HG03103 (cell line): ENCODE measurements at regions not wholly inside any gene's neighbourhood (a gene's known extent, or its start where the extent isn't known, plus 50 kb on each side); places are given as distances from the start of the nearest gene placed in this dataset.

Experiments
- ATAC-seq: cut with Tn5 transposase; IDR thresholded peaks from one replicate; pipeline ENCODE4 v1.9.1; 2021; ENCODE audit warnings: low read depth; ENCODE audit not compliant: unreplicated experiment

DNA sequence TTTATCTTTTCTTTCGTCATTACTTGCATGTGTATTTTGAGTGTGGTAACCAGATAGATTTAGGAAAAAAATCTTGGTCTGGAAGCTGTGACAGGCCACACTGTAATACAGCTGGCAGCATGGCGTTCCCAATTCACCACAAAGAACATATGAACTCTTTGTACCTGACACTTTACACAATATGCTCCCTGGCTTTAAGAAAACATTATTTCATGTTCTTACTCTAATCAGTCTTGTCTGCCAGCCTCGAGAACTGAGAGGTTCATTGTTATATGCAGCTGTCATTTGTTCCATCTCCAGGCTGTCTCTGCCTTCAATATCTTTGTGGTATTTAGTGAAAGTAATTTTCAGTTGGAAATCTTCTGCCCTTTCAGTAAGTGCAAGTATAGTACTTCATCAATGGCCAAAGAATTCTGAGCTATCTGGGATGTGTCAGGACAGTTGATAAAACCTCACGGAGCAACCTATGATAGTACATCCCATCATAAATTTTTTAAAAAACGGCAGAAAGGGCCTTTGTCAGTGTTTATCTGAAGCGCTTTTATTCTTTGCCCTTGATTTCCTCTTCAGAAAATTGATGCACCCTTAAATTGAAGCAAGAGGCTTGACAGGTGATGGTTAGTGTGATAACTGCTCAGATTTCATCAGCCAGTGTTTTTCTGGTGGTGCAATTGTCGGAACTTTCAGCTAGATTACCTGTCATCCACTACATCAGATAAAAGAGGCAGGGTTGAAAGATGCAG lies 146.3 kb upstream of the SP8 start:
- ATAC-seq = no peak

DNA sequence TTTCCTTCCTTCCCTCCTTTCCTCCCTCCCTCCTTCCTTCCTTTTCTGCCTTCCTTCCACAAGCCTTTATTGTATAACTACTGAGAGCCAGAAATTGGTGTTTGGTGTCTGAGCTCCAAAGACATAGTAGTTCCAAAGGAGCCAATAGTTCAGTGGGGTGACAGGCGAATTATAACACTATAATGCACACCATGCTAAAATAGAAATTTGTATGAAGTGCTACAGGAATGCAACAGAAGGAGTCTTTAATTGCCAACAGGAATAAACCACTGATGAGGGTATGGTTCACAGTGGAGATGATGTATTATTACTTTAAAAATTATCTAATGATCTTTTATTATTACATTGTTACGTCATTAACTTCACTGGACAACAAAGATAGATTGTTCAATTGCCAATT lies 158.8 kb upstream of the SP8 start:
- ATAC-seq = no peak

DNA sequence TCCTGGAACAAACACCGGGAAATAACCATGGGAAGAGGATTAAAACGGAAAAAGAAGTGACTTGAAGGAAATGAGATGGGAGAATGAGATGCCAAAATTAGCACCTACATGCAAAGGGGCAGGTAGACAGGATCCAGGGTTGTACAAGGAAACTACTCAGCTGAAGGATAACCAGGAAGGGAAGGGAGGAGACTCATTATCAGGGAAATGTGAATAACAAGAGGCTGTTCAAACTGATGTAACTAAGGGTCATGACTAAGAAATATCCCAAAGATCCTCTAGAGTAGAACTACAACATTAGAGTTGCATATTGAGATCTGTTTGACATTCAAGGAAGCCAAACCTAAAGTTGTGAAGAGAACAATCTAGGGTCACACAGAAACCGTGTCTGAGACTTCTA lies 166.2 kb upstream of the SP8 start:
- no peak for ATAC-seq

DNA sequence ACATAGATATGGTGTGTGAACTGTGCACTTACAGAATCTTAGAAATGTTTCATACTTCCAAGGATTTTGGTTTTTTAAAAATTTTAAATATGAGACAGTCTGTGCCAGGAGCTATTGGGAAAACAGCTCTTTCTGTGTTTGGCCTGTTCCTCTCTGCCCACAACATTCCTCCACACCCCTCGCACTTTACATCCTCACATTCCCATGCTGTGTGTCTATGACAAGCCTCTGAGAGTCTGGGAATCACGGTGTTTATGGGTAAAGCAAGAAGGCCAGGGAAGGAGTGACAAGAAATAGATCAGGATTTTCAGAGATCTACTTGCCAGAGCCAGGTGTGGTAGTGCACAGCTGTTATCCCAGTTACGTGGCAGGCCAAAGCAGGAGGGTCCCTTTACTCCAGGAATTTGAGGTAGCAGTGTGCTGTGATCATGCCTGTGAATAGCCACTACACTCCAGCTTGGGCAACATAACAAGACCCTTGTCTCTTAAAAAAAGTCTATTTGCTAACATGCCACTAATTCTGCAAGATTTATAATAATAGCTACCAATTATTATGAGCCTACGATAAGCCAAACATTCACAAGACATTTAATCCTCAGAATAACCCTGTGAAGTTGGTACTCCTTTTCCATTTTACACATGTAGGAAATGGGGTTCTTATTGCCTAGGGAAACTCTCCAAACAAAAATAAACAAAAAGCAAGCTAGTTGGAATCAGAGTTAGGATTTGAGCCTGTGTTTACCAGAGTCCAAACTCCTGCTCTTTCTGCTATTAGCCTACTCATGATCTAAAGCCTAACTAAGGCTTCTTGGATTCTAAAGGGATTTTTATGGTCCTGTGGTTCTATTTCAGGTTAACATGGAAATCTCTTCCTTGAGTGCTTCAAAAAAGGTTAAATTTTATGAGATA lies 168.3 kb upstream of the SP8 start:
- ATAC-seq = no peak

DNA sequence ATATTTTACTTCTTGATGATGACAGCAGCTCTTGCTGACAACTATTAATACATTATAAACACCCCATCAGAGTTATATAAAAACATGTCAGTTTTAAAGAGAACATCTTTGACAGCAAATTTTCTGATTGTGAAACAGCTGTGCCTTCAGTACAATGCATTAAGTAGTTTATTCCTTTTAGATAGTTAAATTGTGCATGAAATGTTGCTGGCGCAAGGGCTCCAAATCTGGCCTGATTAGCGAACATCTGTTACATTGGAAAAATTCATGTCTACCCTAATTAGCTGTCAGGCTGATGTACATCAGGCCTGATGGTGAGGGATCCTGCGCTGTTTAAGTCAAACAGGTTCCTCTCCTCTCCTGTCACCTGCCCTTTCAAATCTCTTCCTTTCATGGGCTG lies 171.9 kb upstream of the SP8 start:
- no peak for ATAC-seq

DNA sequence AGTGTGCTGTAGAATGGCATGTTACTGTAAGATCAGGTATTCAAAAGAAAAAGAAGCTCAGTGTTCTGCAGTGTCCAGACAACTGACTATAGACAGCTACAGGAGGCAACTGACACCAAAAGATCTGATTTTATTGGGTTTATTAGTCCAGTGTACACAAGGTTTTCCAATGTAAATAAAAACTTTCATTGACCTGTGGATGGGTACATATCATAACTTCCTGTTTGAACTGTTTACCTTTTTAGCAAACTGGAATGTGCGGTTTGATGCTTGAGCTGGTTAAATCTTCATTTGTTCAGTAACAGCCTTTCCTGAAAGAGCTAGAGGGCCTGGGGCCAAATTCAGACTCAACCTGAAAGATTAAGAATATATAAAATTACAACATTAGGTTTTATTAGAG lies 172.6 kb upstream of the SP8 start:
- ATAC-seq = no peak

DNA sequence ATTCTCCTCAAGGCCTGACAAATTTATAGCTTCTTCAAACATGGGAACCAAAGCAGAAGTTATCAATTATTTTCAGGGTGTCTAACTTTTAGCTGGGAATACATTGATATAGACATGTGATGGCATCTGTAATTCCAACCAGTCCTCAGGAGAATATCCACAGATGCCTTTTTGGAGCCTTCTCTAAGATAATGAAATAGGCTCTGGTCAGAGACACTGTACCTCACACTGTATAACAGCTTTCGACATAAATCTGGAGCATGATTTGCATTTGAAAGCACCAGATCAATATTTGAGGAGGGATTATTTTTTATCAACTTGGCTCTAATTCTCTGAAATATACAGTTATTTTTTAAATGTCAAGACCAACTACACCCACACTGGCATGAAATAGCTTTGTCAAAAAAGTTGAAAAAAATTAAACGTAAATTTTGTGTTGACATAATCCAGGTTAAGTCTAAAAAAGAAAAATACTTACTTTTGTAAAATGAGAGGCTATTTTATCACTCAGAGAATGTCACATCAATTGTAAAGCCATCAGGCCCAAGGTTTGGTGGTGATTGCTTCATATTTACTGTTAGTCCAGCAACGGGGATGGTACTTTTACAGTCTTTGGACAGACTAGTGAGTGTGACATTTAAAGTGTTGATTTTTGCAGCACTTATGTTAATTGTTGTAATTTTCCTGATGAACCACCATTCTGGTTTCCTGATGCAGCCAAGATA lies 177.0 kb upstream of the SP8 start:
- ATAC-seq = no peak

DNA sequence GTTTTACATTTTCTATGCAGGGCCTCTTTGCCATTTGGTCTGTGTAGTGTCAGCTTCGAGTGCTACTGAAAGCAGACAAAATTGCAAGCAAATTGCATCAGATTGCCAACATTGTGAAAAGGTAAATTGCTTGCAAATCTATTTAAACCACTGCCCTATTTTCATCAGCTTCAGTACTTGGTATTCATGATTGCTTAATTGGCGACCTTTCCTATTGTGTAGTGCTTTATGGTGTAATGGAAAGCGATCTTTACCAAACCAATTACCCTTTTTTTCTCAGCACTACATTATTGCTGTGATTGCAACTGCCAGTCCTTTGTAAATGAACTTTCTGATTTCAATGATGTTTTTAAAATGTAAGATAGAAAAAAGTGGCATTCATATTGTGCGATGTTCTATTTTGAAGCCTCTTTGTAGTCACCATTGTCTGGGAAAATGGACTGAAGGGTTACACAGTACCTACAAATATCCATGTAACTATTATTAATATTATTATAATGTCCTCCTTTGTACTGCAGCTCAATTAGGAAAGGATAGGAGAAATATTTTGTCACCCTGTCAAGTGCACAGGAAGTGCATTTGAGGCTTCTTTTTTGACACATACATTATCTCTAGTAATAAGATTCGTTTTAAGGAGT lies 177.7 kb upstream of the SP8 start:
- ATAC-seq = no peak

DNA sequence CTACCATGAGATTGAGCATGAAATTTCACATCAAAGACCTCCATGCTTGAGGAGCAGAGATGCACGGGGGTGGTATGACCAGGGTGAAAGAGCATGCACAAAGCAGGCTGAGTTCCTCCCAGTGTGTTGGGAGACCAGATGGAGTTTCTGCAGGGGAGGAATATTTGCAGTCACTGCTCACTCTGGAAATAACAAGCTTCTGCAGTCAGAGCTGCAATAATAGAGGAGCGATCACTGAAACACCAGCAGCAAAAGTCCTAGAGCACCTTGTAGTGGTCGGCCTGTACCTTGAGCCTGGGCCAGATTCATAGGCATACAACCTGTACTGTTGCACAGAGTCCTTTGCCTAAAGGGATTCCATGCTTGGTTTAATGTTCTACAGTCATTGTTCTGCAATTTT lies 184.5 kb upstream of the SP8 start:
- ATAC-seq = no peak

DNA sequence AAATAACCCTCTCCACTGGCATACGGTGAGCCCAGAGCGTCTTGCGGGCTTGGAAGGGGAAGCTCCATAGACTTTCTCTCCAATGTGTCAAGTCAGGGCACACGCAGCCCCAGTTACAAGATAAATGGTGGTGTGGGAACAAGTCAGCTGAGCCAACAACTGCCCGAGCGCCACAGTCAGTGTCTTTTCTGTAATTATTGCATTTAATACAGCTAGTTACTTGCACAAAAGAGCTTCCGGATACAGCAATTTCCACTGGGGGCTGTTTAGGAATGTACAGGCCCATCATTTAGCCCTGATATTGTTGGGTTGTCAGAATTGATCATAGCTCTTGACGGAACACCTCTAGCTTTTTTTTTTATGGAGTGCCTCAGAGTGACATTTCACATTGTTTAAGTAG lies 193.5 kb upstream of the SP8 start:
- no peak for ATAC-seq

DNA sequence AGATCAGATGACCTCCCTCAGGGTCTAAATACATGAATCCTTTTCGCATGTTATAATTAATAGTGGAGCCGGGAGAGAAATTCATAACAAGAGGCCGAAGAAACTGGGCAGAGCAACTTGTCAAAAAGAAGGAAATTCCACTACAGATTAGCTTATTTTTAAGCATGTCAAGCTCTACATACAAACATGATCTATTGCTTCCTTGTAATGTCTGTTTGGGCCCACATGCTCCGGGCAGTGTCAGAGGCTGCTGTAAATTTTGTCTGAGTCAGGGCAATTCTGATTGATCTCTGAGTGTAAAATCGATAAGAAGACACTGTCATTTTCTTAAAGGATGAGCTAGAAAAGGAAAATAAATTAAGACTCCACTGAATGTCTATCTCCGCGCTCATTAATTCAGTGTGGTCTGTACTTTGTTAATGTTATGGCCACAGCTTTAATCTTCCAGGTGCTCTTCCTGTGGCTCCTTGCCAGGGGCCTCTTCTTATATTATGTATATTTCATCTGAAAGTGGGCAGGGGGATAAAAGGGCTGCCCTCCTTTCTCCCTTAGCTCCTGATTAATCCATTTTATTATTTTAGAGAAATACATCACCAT lies 194.1 kb upstream of the SP8 start:
- no peak for ATAC-seq

DNA sequence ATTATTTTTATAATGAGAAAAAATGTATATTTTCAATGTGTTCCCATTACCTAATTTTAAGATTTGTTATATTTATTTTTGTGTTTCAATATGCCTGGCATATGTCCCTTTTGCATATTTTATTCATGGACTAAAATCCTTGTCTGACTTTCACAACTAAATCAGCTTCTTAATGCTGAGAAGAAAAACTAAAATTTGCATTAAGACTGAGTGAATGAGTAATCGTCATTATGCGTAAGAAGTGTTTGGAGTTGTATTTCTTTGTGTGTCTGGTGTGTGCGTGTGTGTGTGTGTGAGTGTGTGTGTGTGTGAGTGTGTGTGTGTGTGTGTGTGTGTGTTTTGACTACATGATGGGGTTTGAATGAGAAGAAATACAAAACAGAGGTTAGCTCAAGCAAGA lies 201.7 kb upstream of the SP8 start:
- no peak for ATAC-seq

DNA sequence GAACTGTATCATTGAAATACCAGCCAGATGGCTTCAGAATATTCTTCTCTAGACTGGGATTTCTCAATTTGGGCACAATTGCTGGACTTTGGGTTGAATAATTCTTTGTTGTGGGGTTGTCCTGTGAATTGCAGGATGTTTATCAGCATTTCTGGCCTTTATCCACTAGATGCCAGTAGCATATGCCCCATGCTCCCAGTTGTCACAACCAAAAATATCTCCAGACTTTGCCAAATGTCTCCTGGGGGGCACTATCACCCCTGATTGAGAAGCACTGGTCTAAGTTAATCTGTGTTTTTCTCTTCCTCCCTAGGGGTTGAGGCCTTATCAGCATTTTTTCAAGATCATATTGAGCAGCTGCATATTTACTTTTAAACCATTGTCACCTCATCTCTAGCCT lies 204.9 kb upstream of the SP8 start:
- ATAC-seq = no peak

DNA sequence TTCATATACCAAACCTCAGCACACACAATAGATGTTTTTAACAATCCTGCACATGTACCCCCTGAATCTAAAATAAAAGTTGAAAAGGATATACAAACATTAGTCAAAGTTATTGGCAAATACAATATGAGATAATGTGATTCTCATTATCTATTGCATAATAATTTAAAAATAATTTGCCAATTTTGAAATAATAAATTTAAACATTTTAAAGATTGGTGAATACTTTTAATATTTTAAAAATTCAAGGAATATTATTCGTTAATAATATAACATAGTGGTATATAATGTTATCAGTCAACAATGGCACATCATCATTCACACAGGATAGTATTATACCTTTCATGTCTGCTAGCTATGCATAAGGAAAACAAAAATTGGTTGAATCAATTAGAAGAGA lies 207.0 kb upstream of the SP8 start:
- no peak for ATAC-seq

DNA sequence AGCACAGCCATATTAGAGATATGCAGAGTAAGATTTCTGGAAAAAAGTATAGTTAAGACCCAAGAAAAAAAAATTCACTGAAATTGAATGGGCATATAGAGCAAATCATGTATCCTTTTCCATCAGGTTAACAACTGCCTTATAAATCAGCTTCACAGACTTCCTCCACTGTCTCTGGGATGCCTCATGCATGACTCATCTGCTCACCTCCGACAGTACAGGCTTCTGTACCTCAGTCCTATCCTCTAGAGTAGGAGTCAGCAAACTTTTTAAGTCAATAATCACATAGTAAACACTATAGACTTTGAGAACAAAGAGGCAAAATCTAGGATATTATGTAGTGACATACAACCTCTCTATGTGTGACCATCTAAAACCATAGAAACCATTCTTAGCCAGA lies 211.6 kb upstream of the SP8 start:
- no peak for ATAC-seq

DNA sequence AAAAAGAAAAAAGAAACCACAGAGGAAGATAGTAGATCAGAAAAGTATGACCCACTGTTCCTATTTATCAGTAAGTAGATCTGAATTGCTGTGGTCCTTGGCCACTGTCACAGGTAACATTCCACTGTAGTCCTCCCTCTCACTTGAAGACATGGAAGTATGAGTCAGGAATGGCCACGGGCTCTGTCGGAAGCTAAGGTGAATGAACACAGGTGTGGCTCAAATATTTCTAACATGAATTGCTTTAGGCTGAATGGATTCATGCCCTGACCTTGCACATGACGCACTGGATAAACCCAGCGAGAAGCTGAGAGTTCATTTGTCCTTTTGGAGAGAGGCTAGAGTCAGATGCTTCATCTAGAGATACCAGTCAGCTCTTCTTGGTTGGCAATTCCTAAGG lies 224.5 kb upstream of the SP8 start:
- ATAC-seq = no peak

DNA sequence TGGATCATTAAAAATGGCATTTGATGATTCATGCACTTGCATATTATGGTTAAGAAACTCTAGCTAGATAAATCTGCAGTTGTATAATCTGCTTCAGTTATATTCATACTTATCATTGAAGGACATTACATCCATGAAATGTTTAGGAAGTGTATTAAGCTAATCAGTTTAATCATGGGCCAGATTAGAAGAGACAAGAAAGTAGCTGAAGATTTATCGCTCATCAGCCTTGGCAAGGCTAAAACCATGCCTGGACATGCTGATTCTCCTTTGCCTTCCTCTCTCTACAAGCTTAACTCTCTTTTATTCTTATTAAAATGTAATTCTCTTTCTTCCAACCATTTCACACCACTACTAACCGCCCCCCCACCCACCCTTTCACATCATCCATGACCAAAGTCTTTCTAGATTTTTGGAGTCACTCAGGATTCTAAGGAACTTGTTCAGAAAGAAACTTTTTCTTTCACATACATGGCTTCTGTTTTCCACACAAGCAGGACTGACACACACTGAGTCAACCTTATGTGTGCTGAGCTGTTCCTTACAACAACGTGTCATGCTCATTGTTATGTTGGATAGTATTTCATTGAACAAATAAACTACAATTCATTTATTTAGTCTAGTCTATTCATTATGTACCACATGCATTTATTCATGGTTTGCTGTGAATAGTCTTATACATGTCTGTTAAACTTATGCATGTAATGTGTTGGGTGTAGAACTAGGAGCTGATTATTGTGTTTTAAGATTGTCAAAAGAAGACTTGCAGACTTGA lies 227.3 kb upstream of the SP8 start:
- ATAC-seq = no peak

DNA sequence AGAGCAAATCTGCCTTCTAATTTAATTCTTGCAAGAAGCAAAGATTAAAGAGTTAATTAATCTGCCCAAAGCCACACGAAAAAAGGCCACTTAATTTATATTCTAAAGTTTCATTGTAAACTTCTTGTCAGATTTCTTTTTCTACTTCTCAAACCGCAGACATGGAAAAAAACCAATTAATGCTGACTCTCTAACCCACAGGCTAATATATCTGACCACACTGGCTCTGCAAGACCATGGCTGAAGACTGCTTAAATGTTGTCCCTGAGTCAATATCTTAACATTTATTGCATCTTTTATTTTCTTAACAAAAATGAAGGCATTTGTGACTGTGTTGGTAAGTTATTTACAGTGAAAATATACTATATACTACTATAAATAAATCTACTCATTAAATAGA lies 234.0 kb upstream of the SP8 start:
- no peak for ATAC-seq

DNA sequence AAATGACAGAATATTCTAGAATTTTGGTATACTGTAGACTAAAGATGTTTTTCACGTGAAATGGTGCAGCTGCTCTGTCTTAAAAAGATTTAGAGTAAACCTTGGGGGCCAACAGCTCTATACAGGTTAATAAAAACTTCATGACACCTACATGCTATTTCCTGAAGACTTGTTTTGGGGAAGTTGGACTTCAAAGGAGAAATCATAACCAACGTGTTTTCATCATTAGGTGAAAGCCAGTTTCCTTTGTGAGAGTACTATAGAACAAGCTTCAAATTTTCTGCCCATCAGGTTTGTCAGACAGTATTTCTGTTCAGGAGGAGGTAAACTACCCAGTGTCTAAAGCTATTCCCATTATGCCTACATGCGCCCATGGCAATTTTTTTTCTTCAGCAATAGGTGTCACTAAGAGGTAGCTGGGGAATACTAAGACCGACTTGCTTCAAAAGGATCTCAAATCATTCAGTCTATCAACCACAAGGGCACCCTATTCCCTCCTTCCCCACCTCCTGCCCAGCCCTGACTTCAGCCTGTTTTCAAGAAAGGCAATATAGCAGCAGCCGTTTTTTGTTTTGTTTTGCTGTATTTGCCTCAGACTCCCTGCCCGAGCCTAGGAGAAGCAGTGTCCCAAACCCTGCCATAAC lies 237.3 kb upstream of the SP8 start:
- ATAC-seq = no peak
